ENCODE measurements at regions not wholly inside any gene's neighbourhood (a gene's known extent, or its start where the extent isn't known, plus 50 kb on each side); places are given as distances from the start of the nearest gene placed in this dataset.

- TF ChIP-seq CTCF (optimal IDR thresholded peaks at IDR 0.05 in 1 of 3, IDR thresholded peaks at IDR 0.05 in 1 of 3, conservative IDR thresholded peaks at IDR 0.05 in 1 of 3; ENCODE audit: extremely low read depth in 1 of 3, insufficient read depth in 2 of 3, low read length in 3 of 3) (no peak), EZH2 (IDR thresholded peaks at IDR 0.05; ENCODE audit: low read length) (no peak)
Measured at GRCh38 chr13:51519771-51520216, 64.5 kb upstream of the WDFY2 start.
